PC-3 (cell line): ENCODE measurements at regions not wholly inside any gene's neighbourhood (a gene's known extent, or its start where the extent isn't known, plus 50 kb on each side); places are given as distances from the start of the nearest gene placed in this dataset.

Experiments
- ATAC-seq: fragments of 200-7000 bp; cut with Tn5 transposase; 2 replicates; pipeline ENCODE4 v1.9.1; 2020; ENCODE audit warnings: mild to moderate bottlenecking, moderate library complexity
- BruUV-seq: library from RNA; stranded (reverse); fragments of 400-500 nt; replicated peaks from 2 replicates; lab custom pipeline; 2021; lab: Mats Ljungman, UMichigan
- CTCF ChIA-PET: fragments of 300-600 bp; sonication (Branson Sonifier 250); formaldehyde crosslinking; loops from one replicate; lab custom pipeline; 2022; ENCODE audit warnings: antibody characterized with exemption; lab: Charles Lee
- POLR2A ChIA-PET: fragments of 300-600 bp; sonication (Branson Sonifier 250); formaldehyde crosslinking; loops from one replicate; lab custom pipeline; 2022; ENCODE audit warnings: antibody characterized with exemption; ENCODE audit not compliant: unreplicated experiment; lab: Charles Lee
- DNase-seq: peaks from one replicate; pipeline ENCODE4 v3.0.0-alpha.2; 2015
- H2AFZ ChIP-seq: fragments of 300-600 bp; sonication (generic); 2 replicates; pipeline ENCODE4 v1.6.0; 2016; ENCODE audit warnings: antibody characterized with exemption, low read length
- H3F3A ChIP-seq: fragments of 300-600 bp; sonication (generic); one replicate; pipeline ENCODE4 v1.6.0; 2017; ENCODE audit warnings: antibody characterized with exemption, low read length, control low read depth, mild to moderate bottlenecking; ENCODE audit not compliant: unreplicated experiment
- H3K27ac ChIP-seq: fragments of 300-600 bp; sonication (generic); 2 replicates; pipeline ENCODE4 v1.5.1; 2016; ENCODE audit warnings: mild to moderate bottlenecking, low read length
- H3K27me3 ChIP-seq: fragments of 300-600 bp; sonication (generic); 2 replicates; pipeline ENCODE4 v1.6.1; 2016; ENCODE audit warnings: low read length, mixed read lengths
- H3K36me3 ChIP-seq: fragments of 300-600 bp; sonication (generic); 2 replicates; pipeline ENCODE4 v1.6.1; 2016; ENCODE audit warnings: low read depth, mixed run types, low read length, mixed read lengths
- H3K4me1 ChIP-seq: fragments of 300-600 bp; sonication (generic); 2 replicates; pipeline ENCODE4 v1.5.1; 2016; ENCODE audit warnings: low read length; ENCODE audit not compliant: insufficient read depth
- H3K4me2 ChIP-seq: fragments of 300-600 bp; sonication (generic); 2 replicates; pipeline ENCODE4 v1.6.0; 2016; ENCODE audit warnings: low read length
- H3K4me3 ChIP-seq: fragments of 300-600 bp; sonication (generic); 2 replicates; pipeline ENCODE4 v1.5.1; 2016; ENCODE audit warnings: mild to moderate bottlenecking, low read length, mixed read lengths
- H3K79me2 ChIP-seq: fragments of 300-600 bp; sonication (generic); 2 replicates; pipeline ENCODE4 v1.6.1; 2017; ENCODE audit warnings: low read length, mixed read lengths
- H3K9ac ChIP-seq: fragments of 300-600 bp; sonication (generic); 2 replicates; pipeline ENCODE4 v1.6.0; 2016; ENCODE audit warnings: mild to moderate bottlenecking, low read length
- H3K9me2 ChIP-seq: fragments of 300-600 bp; sonication (generic); replicated peaks from 2 replicates; pipeline ENCODE4 v1.6.1; 2016; ENCODE audit warnings: mixed run types, low read length, mixed read lengths
- H3K9me3 ChIP-seq: fragments of 300-600 bp; sonication (generic); 2 replicates; pipeline ENCODE4 v1.6.1; 2016; ENCODE audit warnings: low read length, mixed read lengths
- H4K20me1 ChIP-seq: fragments of 300-600 bp; sonication (generic); 2 replicates; pipeline ENCODE4 v1.6.1; 2016; ENCODE audit warnings: low read length, mixed read lengths
- EZH2 ChIP-seq: fragments of 300-600 bp; sonication (generic); IDR thresholded peaks from one replicate; pipeline ENCODE4 v1.6.1; 2017; ENCODE audit warnings: antibody characterized with exemption, mild to moderate bottlenecking, low read length; ENCODE audit not compliant: unreplicated experiment
- EZH2phosphoT487 ChIP-seq: fragments of 300-600 bp; sonication (generic); IDR thresholded peaks from 2 replicates; pipeline ENCODE4 v1.6.1; 2018; ENCODE audit warnings: mild to moderate bottlenecking, antibody characterized with exemption, low read length, borderline replicate concordance
- intact Hi-C: fragments of 100-400 bp; cut with micrococcal nuclease; formaldehyde crosslinking; loops from 2 replicates; pipeline ENCODE4 v1.9.0; 2023
- TF ChIP-seq, protein P1 (sequence below): fragments of 300-600 bp; sonication (generic); conservative IDR thresholded peaks from 2 replicates; pipeline ENCODE4 v1.5.1; 2017; ENCODE audit warnings: antibody characterized with exemption, low read depth, mild to moderate bottlenecking, low read length

DNA sequence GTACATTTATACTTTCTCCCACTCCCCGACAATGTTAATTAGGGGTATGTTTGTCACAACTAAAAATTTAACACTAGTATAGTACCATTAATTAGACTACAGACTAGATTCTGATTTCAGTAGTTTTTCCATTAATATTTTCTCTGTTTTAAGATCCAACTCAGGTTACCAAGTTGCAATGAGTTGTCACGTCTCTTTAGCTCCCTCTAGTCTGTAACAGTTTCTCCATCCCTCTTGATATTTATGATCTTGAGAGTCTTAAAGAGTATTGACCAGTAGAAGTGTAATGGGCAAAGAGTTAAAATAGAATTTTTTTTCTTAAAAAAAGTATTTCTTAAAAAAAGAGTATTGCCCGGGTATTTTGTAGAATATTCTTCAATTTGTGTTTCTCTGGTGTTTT is 598.1 kb downstream of the TBC1D4 start:
- H3K27ac ChIP-seq: no peak overlapping the region
- H3K4me3 ChIP-seq: no peak overlapping the region
- DNase-seq (no peak), ATAC-seq (no peak)
- TF ChIP-seq EZH2: no peak
- no peak for TF ChIP-seq EZH2phosphoT487
- TF ChIP-seq, protein P1, sequence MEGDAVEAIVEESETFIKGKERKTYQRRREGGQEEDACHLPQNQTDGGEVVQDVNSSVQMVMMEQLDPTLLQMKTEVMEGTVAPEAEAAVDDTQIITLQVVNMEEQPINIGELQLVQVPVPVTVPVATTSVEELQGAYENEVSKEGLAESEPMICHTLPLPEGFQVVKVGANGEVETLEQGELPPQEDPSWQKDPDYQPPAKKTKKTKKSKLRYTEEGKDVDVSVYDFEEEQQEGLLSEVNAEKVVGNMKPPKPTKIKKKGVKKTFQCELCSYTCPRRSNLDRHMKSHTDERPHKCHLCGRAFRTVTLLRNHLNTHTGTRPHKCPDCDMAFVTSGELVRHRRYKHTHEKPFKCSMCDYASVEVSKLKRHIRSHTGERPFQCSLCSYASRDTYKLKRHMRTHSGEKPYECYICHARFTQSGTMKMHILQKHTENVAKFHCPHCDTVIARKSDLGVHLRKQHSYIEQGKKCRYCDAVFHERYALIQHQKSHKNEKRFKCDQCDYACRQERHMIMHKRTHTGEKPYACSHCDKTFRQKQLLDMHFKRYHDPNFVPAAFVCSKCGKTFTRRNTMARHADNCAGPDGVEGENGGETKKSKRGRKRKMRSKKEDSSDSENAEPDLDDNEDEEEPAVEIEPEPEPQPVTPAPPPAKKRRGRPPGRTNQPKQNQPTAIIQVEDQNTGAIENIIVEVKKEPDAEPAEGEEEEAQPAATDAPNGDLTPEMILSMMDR: peak; percentile 34
- ChIA-PET POLR2A (no interaction called here), CTCF (no interaction called here)
- no TSS peak for BruUV-seq
- intact Hi-C loops: no loop called here
- no peaks in the 10 kb centered on the region for H3K9me3 ChIP-seq
- H3K36me3 ChIP-seq: no peaks in the 10 kb centered on the region
- peaks cover 18% of the 10 kb centered on the region for H3K4me1 ChIP-seq
- H3K4me2 ChIP-seq: no peak overlapping the region
- peaks cover 4% of the 10 kb centered on the region for H3F3A ChIP-seq
- no peaks in the 10 kb centered on the region for H3K9me2 ChIP-seq
- H3K79me2 ChIP-seq: no peaks in the 10 kb centered on the region
- no peak overlapping the region for H3K9ac ChIP-seq
- no peaks in the 10 kb centered on the region for H3K27me3 ChIP-seq
- no peak overlapping the region for H2AFZ ChIP-seq
- H4K20me1 ChIP-seq: no peaks in the 10 kb centered on the region

DNA sequence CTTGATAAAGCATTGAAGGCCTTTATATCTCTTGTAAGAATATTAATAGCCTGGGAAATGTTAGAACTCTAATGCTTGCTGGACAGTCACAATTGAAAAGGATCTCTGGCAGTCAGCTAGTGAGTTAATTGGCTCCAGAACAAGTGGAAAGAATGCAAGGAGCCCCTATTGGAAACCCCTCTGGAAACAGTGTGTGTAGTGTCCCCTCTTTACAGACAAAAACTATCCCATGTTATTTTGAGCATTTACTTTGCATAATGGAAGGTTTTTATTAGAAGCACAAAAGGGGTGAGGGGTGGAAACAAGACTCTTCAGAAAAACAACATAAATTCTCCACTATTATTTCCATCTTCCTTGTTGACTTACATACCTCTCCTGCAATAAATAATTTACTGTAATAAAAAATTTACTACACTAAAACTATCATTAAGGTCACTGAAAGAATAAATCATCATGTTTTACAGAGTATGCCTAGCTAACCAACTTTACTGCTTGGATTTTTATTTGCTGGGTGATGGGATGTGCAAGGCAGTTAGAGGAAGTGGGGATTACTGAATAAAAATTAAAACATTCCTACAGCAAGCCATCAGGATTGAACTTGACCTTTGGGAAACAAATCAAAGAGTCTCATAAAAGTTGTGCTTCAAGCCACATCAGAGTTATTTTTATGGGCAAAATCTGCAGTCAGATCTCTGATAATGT is 610.4 kb downstream of the TBC1D4 start:
- TF ChIP-seq EZH2phosphoT487 (no peak), EZH2 (no peak)
- TF ChIP-seq, protein P1: no peak
- TSS peak; percentile 44 for BruUV-seq
- intact Hi-C loops: loop anchor here (1.0 to 5.0 kb wide), 10 partner anchors 15 to 1149 kb away; no protein-coding TSS in a partner anchor
- Histone ChIP-seq H3K27ac (peak overlapping the region; percentile 99), H3K79me2 (no peaks in the 10 kb centered on the region), H3F3A (peaks cover 4% of the 10 kb centered on the region), H2AFZ (no peak overlapping the region), H3K9ac (peak overlapping the region; percentile 88), H3K9me3 (0 out of 2 replicates have a peak, but pooled peaks cover 3% of the 10 kb centered on the region), H4K20me1 (no peaks in the 10 kb centered on the region), H3K27me3 (no peaks in the 10 kb centered on the region), H3K36me3 (peaks cover 11% of the 10 kb centered on the region), H3K4me2 (peak overlapping the region; percentile 79), H3K4me1 (peaks cover 43% of the 10 kb centered on the region), H3K9me2 (no peaks in the 10 kb centered on the region), H3K4me3 (peak overlapping the region; percentile 33; the same call in 1 of the 2 replicates)
- peak; percentile 71 for ATAC-seq
- DNase-seq: peak; percentile 91
- POLR2A ChIA-PET: interaction anchor here (0.6 kb wide), 2 partner anchors 341 to 624 kb away, joined by 3 to 4 read pairs; no protein-coding TSS in a partner anchor
- CTCF ChIA-PET: interaction anchor here (0.7 kb wide), 1 partner anchor 357 kb away, joined by 3 read pairs; no protein-coding TSS in a partner anchor

DNA sequence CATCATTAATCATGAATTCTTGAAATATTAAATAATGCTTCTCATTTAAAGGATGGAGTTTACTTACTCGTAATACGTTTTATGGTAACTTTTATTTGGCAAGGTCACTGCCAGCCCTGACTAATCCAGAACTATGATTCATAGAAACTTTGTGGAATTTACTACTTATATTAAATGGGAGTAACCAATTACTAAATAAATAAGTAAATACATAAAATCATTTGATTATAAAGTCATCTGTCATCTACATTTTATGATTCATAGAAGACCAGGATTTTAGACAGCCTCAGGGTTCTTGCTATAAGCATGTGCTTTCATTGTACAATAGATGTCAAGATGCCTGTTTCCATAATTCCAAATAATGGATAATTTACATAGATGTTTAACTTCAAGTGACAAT is 611.1 kb downstream of the TBC1D4 start:
- Histone ChIP-seq H3K4me3 (peak overlapping the region; percentile 33; the same call in 1 of the 2 replicates), H3K9ac (peak overlapping the region; percentile 88), H3K9me2 (no peaks in the 10 kb centered on the region), H3K36me3 (peaks cover 11% of the 10 kb centered on the region), H3K4me1 (peaks cover 43% of the 10 kb centered on the region), H4K20me1 (no peaks in the 10 kb centered on the region), H3F3A (peaks cover 4% of the 10 kb centered on the region), H3K27ac (peak overlapping the region; percentile 99), H3K9me3 (0 out of 2 replicates have a peak, but pooled peaks cover 3% of the 10 kb centered on the region), H2AFZ (no peak overlapping the region), H3K4me2 (peak overlapping the region; percentile 79), H3K79me2 (no peaks in the 10 kb centered on the region), H3K27me3 (no peaks in the 10 kb centered on the region)
- TF ChIP-seq EZH2phosphoT487 (no peak), EZH2 (no peak)
- TF ChIP-seq, protein P1: no peak
- ATAC-seq (peak; percentile 54), DNase-seq (peak; percentile 91)
- ChIA-PET CTCF (no interaction called here), POLR2A (no interaction called here)
- intact Hi-C loops: loop anchor here (1.0 to 5.0 kb wide), 12 partner anchors 15 to 1149 kb away; no protein-coding TSS in a partner anchor
- no TSS peak for BruUV-seq
